Naive B cell (primary cell): ENCODE measurements at regions not wholly inside any gene's neighbourhood (a gene's known extent, or its start where the extent isn't known, plus 50 kb on each side); places are given as distances from the start of the nearest gene placed in this dataset.

ENCODE experiments used
- ATAC-seq, 2 donors: fragments of 150-1000 bp; cut with Tn5 transposase; 2 replicates each; pipeline ENCODE4 v1.10.0; 2021; ENCODE audit warnings: low read depth in 2 of 2, mild to moderate bottlenecking in 2 of 2, moderate library complexity in 2 of 2
- DNase-seq: peaks from one replicate; pipeline ENCODE4 v3.0.0; 2022
- H3K27ac Mint-ChIP-seq, 6 donors: one replicate each; pipeline ENCODE4 v1.8.0; 2020 to 2022; ENCODE audit warnings: mild to moderate bottlenecking in 6 of 6, mixed read lengths in 6 of 6, moderate library complexity in 5 of 6, inconsistent platforms in 2 of 6
- H3K27me3 Mint-ChIP-seq, 3 donors: one replicate each; pipeline ENCODE4 v1.8.0; 2021 to 2022; ENCODE audit warnings: mixed read lengths in 3 of 3, mild to moderate bottlenecking in 1 of 3
- H3K36me3 Mint-ChIP-seq, 2 donors: one replicate each; pipeline ENCODE4 v1.8.0; 2020 to 2022; ENCODE audit warnings: mixed read lengths in 2 of 2, inconsistent platforms in 1 of 2, mild to moderate bottlenecking in 1 of 2
- H3K4me1 Mint-ChIP-seq, 3 donors: one replicate each; pipeline ENCODE4 v1.8.0; 2020 to 2022; ENCODE audit warnings: mixed read lengths in 3 of 3, inconsistent platforms in 1 of 3, mild to moderate bottlenecking in 1 of 3, moderate library complexity in 1 of 3
- H3K4me3 Mint-ChIP-seq, 8 donors: one replicate each; pipeline ENCODE4 v1.8.0; 2020 to 2022; ENCODE audit warnings: mild to moderate bottlenecking in 8 of 8, mixed read lengths in 8 of 8, moderate library complexity in 8 of 8, inconsistent platforms in 2 of 8
- H3K9me3 Mint-ChIP-seq, 7 donors: one replicate each; pipeline ENCODE4 v1.8.0; 2020 to 2022; ENCODE audit warnings: mixed read lengths in 7 of 7, mild to moderate bottlenecking in 5 of 7, inconsistent platforms in 2 of 7, moderate library complexity in 1 of 7

GRCh38 chr12:89087149-89087825, 265.0 kb downstream of the DUSP6 start:
- peaks cover 0 to 8% of the 10 kb centered on the region in 2 donors for H3K36me3 Mint-ChIP-seq
- peak overlapping the region in 2 of 6 donors; percentile 2 to 74 for H3K27ac Mint-ChIP-seq
- DNase-seq (no peak), ATAC-seq (no peak)
- H3K4me1 Mint-ChIP-seq, result peaks cover 4 to 5% (median 5%) of the 10 kb centered on the region in 3 donors
- H3K4me3 Mint-ChIP-seq, result no peak overlapping the region
- H3K27me3 Mint-ChIP-seq, result peaks cover 0 to 5% (median 1%) of the 10 kb centered on the region in 3 donors
- H3K9me3 Mint-ChIP-seq, result peaks cover 0 to 14% (median 7%) of the 10 kb centered on the region in 7 donors

GRCh38 chr12:89085421-89085820, 266.9 kb downstream of the DUSP6 start:
- DNase-seq (no peak), ATAC-seq (no peak)
- peaks cover 4 to 5% (median 5%) of the 10 kb centered on the region in 3 donors for H3K4me1 Mint-ChIP-seq
- peaks cover 0 to 5% (median 5%) of the 10 kb centered on the region in 3 donors for H3K27me3 Mint-ChIP-seq
- peaks cover 0 to 4% (median under 1%) of the 10 kb centered on the region in 7 donors for H3K9me3 Mint-ChIP-seq
- H3K4me3 Mint-ChIP-seq, result no peak overlapping the region
- H3K27ac Mint-ChIP-seq, result no peak overlapping the region
- H3K36me3 Mint-ChIP-seq, result peaks cover 0 to 3% of the 10 kb centered on the region in 2 donors

- no peak overlapping the region for H3K27ac Mint-ChIP-seq
- DNase-seq (no peak), ATAC-seq (no peak)
- H3K9me3 Mint-ChIP-seq, result no peaks in the 10 kb centered on the region
- H3K36me3 Mint-ChIP-seq, result no peaks in the 10 kb centered on the region
- H3K27me3 Mint-ChIP-seq, result peaks cover 0 to 5% (median 5%) of the 10 kb centered on the region in 3 donors
- no peak overlapping the region for H3K4me3 Mint-ChIP-seq
- H3K4me1 Mint-ChIP-seq, result peaks cover 4 to 5% (median 5%) of the 10 kb centered on the region in 3 donors
Observed at GRCh38 chr12:89084751-89085150, 267.6 kb downstream of the DUSP6 start.

- no peak for ATAC-seq
- Mint-ChIP-seq H3K36me3 (no peaks in the 10 kb centered on the region), H3K4me3 (no peak overlapping the region), H3K9me3 (no peaks in the 10 kb centered on the region), H3K4me1 (peaks cover 4 to 8% (median 5%) of the 10 kb centered on the region in 3 donors), H3K27ac (no peak overlapping the region), H3K27me3 (peaks cover 0 to 5% (median 5%) of the 10 kb centered on the region in 3 donors)
- DNase-seq, result no peak
Observed at GRCh38 chr12:89083491-89083890, 268.8 kb downstream of the DUSP6 start.

GRCh38 chr12:89082370-89082753, 269.9 kb downstream of the DUSP6 start:
- Mint-ChIP-seq H3K4me3 (no peak overlapping the region), H3K9me3 (no peaks in the 10 kb centered on the region), H3K4me1 (peaks cover under 1 to 6% (median under 1%) of the 10 kb centered on the region in 3 donors), H3K27ac (no peak overlapping the region), H3K36me3 (no peaks in the 10 kb centered on the region), H3K27me3 (peaks cover 0 to 5% (median 5%) of the 10 kb centered on the region in 3 donors)
- no peak for DNase-seq
- no peak for ATAC-seq

GRCh38 chr12:89081719-89082369, 270.5 kb downstream of the DUSP6 start:
- no peak for ATAC-seq
- Mint-ChIP-seq H3K4me1 (peaks cover 0 to 3% (median 0%) of the 10 kb centered on the region in 3 donors), H3K27me3 (peaks cover 0 to 5% (median 5%) of the 10 kb centered on the region in 3 donors), H3K4me3 (no peak overlapping the region), H3K9me3 (no peaks in the 10 kb centered on the region), H3K36me3 (no peaks in the 10 kb centered on the region), H3K27ac (peak overlapping the region in 1 of 6 donors; percentile 49)
- no peak for DNase-seq

GRCh38 chr12:89080793-89081465, 271.4 kb downstream of the DUSP6 start:
- DNase-seq (no peak), ATAC-seq (no peak)
- no peaks in the 10 kb centered on the region for H3K36me3 Mint-ChIP-seq
- H3K4me3 Mint-ChIP-seq, result no peak overlapping the region
- peaks cover 0 to 3% (median 0%) of the 10 kb centered on the region in 3 donors for H3K4me1 Mint-ChIP-seq
- H3K27me3 Mint-ChIP-seq, result peaks cover 0 to 5% (median 5%) of the 10 kb centered on the region in 3 donors
- no peaks in the 10 kb centered on the region for H3K9me3 Mint-ChIP-seq
- no peak overlapping the region for H3K27ac Mint-ChIP-seq

GRCh38 chr12:89075880-89076540, 276.3 kb downstream of the DUSP6 start:
- Mint-ChIP-seq H3K36me3 (no peaks in the 10 kb centered on the region), H3K27me3 (no peaks in the 10 kb centered on the region), H3K9me3 (no peaks in the 10 kb centered on the region), H3K27ac (no peak overlapping the region), H3K4me1 (peaks cover 0 to 3% (median 0%) of the 10 kb centered on the region in 3 donors), H3K4me3 (no peak overlapping the region)
- DNase-seq, result no peak
- no peak for ATAC-seq

- no peak overlapping the region for H3K27ac Mint-ChIP-seq
- H3K4me1 Mint-ChIP-seq, result no peaks in the 10 kb centered on the region
- H3K4me3 Mint-ChIP-seq, result no peak overlapping the region
- no peaks in the 10 kb centered on the region for H3K27me3 Mint-ChIP-seq
- no peak for ATAC-seq
- H3K9me3 Mint-ChIP-seq, result no peaks in the 10 kb centered on the region
- no peaks in the 10 kb centered on the region for H3K36me3 Mint-ChIP-seq
- DNase-seq, result no peak
Observed at GRCh38 chr12:89073659-89074058, 278.6 kb downstream of the DUSP6 start.

GRCh38 chr12:89073027-89073398, 279.3 kb downstream of the DUSP6 start:
- DNase-seq (no peak), ATAC-seq (no peak)
- no peak overlapping the region for H3K4me3 Mint-ChIP-seq
- no peaks in the 10 kb centered on the region for H3K4me1 Mint-ChIP-seq
- H3K27ac Mint-ChIP-seq, result no peak overlapping the region
- no peaks in the 10 kb centered on the region for H3K36me3 Mint-ChIP-seq
- no peaks in the 10 kb centered on the region for H3K27me3 Mint-ChIP-seq
- no peaks in the 10 kb centered on the region for H3K9me3 Mint-ChIP-seq

GRCh38 chr12:89072294-89073026, 279.8 kb downstream of the DUSP6 start:
- H3K4me3 Mint-ChIP-seq, result no peak overlapping the region
- no peaks in the 10 kb centered on the region for H3K4me1 Mint-ChIP-seq
- H3K27me3 Mint-ChIP-seq, result no peaks in the 10 kb centered on the region
- no peaks in the 10 kb centered on the region for H3K36me3 Mint-ChIP-seq
- ATAC-seq (no peak), DNase-seq (no peak)
- no peaks in the 10 kb centered on the region for H3K9me3 Mint-ChIP-seq
- no peak overlapping the region for H3K27ac Mint-ChIP-seq

GRCh38 chr12:89070603-89071002, 281.7 kb downstream of the DUSP6 start:
- Mint-ChIP-seq H3K9me3 (no peaks in the 10 kb centered on the region), H3K4me3 (no peak overlapping the region), H3K27ac (no peak overlapping the region), H3K27me3 (no peaks in the 10 kb centered on the region), H3K4me1 (no peaks in the 10 kb centered on the region), H3K36me3 (no peaks in the 10 kb centered on the region)
- DNase-seq, result no peak
- ATAC-seq, result no peak

- DNase-seq (no peak), ATAC-seq (no peak)
- no peak overlapping the region for H3K4me3 Mint-ChIP-seq
- H3K27ac Mint-ChIP-seq, result no peak overlapping the region
- H3K36me3 Mint-ChIP-seq, result no peaks in the 10 kb centered on the region
- peaks cover 0 to 5% (median 0%) of the 10 kb centered on the region in 3 donors for H3K27me3 Mint-ChIP-seq
- no peaks in the 10 kb centered on the region for H3K4me1 Mint-ChIP-seq
- H3K9me3 Mint-ChIP-seq, result peaks cover 0 to 2% (median 0%) of the 10 kb centered on the region in 7 donors
Observed at GRCh38 chr12:89069431-89069830, 282.9 kb downstream of the DUSP6 start.
